ENCODE measurements at regions not wholly inside any gene's neighbourhood (a gene's known extent, or its start where the extent isn't known, plus 50 kb on each side); places are given as distances from the start of the nearest gene placed in this dataset.

GRCh38 chr6:124907596-124907995 is 54.6 kb upstream of the RNF217 start:
- Histone ChIP-seq H3K4me2 (ENCODE audit: low read length) (no peak overlapping the region), H3K4me3 (replicated peaks in 1 of 2; ENCODE audit: low read depth in 1 of 2, low read length in 2 of 2) (no peak overlapping the region), H3K4me1 (ENCODE audit: control insufficient read depth in 1 of 2, insufficient read depth in 2 of 2, low read length in 2 of 2) (peaks cover 0 to 4% of the 10 kb centered on the region in 2 experiments; a peak in 1 of 4 replicates), H2AFZ (ENCODE audit: low read depth, low read length, poor library complexity, severe bottlenecking) (no peak overlapping the region), H3K36me3 (ENCODE audit: control insufficient read depth in 1 of 2, insufficient read depth in 2 of 2, low read length in 2 of 2) (no peaks in the 10 kb centered on the region), H3K9ac (ENCODE audit: low read length) (no peak overlapping the region), H3K27me3 (ENCODE audit: insufficient read depth, low read length) (no peaks in the 10 kb centered on the region), H4K20me1 (ENCODE audit: insufficient read depth) (no peaks in the 10 kb centered on the region), H3K27ac (ENCODE audit: low read depth, low read length) (no peak overlapping the region), H3K9me3 (ENCODE audit: control insufficient read depth in 1 of 2, insufficient read depth in 1 of 2, low read depth in 1 of 2, low read length in 2 of 2) (no peaks in the 10 kb centered on the region), H3K9me2 (ENCODE audit: insufficient read depth) (no peaks in the 10 kb centered on the region), H3K79me2 (ENCODE audit: insufficient read depth, low read length) (no peaks in the 10 kb centered on the region)
- intact Hi-C loops (cut with micrococcal nuclease) = no loop called here
- ATAC-seq (no peak), DNase-seq (ENCODE audit: low read depth, low spot score) (no peak)
- BruUV-seq (replicated peaks) = no TSS peak
- CTCF ChIA-PET = no interaction called here
- RAD21 ChIA-PET (ENCODE audit: low non-redundant PET in 1 of 2, low total read pairs in 2 of 2, uncharacterized antibody in 2 of 2, unreplicated experiment in 2 of 2) = no interaction called here
- TF ChIP-seq POLR2AphosphoS5 (IDR thresholded peaks at IDR 0.05; ENCODE audit: low read depth, low read length) (no peak), ZNF274 (IDR thresholded peaks at IDR 0.05; ENCODE audit: low read depth, low read length) (no peak), FOSL1 (IDR thresholded peaks at IDR 0.05; ENCODE audit: low read depth) (no peak), CEBPB (IDR thresholded peaks at IDR 0.05; ENCODE audit: low read depth) (no peak), ELF1 (IDR thresholded peaks at IDR 0.05; ENCODE audit: borderline replicate concordance, low read depth) (no peak), RAD21 (IDR thresholded peaks at IDR 0.05; ENCODE audit: low read depth) (no peak), YY1 (IDR thresholded peaks at IDR 0.05; ENCODE audit: extremely low read depth, insufficient replicate concordance, low read depth, low read length) (no peak), REST (IDR thresholded peaks at IDR 0.05; ENCODE audit: low read depth) (no peak), ATF3 (IDR thresholded peaks at IDR 0.05) (no peak), SP1 (IDR thresholded peaks at IDR 0.05; ENCODE audit: low read depth) (no peak), ZBTB33 (IDR thresholded peaks at IDR 0.05; ENCODE audit: extremely low read depth, insufficient replicate concordance, low read length) (no peak), JUND (IDR thresholded peaks at IDR 0.05) (no peak), SRF (IDR thresholded peaks at IDR 0.05; ENCODE audit: low read depth) (no peak)
- POLR2A ChIA-PET = no interaction called here

All from HCT116 (cell line).